ENCODE measurements at regions not wholly inside any gene's neighbourhood (a gene's known extent, or its start where the extent isn't known, plus 50 kb on each side); places are given as distances from the start of the nearest gene placed in this dataset.
A peak's percentile ranks its signal among the peaks of the same experiment; 100 is the strongest.

DNA sequence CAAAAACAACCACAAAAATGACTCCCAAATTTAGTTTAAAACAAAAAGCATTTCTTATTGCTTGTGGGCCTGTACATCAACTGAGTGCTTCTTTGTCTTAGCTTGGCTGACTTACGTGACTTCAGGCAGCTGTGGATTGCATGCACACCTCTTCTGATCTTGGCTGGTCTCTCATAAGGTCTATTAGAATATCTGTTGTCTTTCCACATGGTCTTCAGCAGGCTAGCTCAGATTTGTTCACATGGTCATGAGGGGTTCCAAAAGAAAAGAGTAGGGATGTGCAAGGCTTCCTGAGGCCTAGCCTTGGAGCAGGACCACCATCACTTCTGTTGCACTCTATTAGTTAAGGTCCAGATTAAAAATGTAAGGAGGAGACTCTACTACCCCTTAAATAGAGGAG, 120.1 kb downstream of the LRRC70 start:
- no peak for DNase-seq

DNA sequence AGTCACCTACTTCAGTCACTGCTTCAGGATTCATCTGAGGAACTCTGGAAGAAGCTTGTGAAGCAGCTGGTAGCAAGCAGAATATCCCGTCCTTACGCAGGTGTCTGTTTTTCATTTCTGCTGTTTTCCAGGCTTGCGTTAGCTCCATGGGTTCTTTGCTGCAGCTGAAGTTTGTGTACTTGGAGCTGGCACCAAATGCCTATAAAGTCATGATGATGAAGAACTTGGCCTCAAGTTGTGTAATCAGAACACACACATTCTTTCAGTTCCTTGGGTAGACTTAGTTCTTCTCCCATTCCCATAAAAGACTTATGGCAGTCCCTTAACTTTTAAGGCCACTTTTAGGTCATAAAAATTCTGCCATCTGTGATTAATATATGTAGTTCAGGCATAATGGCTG, 116.7 kb downstream of the LRRC70 start:
- no peak for DNase-seq

DNA sequence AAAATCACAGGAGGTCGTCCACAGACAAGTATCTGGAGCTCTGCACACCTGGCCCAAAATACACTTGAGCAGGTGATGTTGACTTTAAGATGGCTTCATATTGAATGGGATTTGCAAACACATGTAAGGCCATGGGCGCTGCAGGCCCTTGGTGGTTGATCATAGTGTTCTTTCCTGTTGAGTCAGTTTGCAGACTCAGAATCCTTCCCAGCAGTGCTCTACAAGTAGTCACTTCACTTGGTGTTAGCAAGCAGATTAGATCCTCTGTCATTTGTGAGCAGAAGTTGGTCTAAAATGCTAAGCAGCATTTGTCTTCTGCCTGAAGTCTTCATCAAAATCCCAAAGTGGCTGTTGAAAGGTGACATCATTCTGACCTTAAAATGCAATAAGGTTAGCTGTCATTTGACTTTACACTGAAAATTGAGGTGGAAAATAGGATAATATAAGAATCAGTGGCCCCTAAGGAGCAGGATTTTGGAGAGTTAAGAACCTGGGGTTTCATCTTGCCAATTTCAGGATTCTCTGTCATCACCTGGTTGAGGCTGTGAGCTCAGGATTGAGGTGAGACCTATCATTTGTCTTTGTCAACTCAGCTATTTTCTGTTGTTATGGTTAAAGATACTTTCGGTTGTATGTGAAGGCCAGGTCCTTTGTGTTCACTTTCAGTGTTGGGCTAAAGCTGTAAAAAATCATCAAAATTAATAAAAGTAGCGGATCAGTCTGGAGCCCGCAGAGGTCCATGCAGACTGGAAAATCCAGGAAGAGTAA, 114.5 kb downstream of the LRRC70 start:
- no peak for DNase-seq

DNA sequence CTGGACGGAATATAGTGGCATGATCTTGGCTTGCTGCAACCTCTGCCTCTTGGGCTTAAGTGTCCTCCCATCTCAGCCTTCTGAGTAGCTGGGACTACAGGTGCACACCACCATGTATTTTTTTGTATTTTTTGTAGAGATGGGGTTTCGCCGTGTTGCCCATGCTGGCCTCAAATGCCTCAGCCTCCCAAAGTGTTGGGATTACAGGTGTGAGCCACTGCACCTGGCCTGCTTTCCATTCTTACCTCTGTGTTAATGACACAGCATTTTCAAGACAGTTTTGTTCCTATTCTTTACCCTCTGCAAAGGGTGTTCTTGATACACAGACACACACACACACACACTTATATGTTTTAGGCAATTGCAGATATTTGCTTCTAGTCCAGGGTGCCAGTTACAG, 113.3 kb downstream of the LRRC70 start:
- DNase-seq: no peak

DNA sequence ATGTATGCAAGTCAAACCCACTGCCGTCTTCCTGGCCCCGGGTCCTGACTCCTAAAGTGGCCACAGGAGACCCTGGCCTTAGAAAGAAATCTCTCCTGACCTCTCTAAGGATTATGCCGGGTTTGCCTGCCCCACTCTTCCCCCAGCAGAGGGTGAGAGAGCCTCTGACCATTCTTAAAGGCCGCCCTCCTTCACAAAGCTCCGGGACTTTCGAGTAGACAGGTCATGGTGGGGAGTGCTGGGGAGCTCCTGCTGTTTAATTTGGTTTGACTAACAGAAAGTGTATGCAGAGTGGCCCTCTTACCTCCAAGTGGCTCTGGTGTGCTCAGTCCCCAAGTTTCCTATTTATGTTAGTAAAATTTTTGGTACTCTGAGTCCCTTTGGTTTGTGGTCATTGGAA, 111.8 kb downstream of the LRRC70 start:
- DNase-seq: no peak

DNA sequence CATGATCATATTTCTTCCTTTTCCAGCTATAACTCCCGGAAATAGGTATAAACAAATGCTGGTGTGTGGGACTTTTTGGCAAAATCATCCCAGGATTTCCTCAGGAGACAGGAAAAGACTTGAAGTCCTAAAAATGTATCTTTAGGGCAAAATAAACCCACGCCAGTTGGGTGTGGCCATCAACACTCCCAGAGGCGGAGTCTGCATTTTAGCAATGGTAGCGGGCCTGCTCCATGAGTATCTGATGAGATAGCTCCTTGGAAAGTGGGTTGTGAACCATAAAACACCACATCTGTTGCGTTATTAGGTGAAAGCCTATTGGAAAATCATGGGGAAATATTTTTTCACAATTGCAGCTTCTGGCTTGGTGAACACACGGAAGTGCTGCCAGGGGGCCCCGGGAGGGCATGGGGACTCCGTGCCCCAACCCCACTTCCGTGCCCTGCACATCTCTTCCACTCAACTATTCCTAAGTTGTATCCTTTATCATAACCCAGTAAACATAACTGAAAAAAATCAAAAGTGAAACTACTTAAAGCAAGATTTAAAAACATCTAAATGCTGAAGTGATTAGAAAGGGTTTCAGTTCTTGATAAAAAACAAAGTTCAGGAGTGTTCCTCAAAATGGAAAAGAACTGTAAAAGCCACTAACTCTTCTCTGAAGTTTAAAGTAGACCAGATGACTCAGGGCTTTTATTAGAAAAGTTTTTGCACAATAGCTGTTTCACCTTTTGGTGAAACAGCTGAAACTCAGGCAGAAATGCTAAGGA, 111.2 kb downstream of the LRRC70 start:
- DNase-seq: peak; percentile 34

DNA sequence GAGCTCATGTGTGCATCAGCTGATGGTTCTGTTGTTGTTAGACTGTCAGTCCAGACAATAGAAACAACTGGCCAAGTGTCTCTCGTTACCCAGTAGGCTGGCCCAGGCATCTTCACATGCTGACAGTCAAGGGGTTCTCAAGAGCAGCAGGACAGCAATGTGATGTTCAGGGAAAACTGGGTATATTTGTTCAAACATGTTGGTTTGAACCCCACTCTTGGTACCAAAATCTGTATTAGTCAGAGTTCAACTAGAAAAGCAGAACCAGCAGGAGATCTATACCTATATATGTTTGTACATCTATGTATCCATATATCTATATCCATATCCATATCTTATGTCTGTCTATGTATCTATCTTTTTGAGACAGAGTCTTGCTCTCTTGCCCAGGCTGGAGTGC, 108.1 kb downstream of the LRRC70 start:
- DNase-seq: no peak

DNA sequence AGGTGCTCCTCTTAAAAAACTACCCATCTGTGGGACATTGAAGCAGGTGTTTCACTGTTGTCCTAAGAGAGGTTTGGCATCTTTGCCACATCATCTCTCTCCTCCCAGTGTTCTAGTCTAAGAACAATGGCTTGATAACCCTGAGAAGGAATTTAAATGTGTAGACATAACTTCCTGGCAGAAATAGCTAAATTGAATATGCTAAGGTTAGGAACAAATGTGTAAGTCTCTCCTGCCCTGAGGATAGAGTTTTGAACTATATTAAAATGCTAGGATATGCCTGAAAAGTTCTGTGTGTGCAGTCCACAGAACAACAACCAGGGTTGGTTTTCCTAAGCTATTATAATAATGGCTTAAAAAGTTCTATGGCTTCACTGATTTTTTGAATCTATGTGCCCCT, 106.6 kb downstream of the LRRC70 start:
- DNase-seq: no peak

DNA sequence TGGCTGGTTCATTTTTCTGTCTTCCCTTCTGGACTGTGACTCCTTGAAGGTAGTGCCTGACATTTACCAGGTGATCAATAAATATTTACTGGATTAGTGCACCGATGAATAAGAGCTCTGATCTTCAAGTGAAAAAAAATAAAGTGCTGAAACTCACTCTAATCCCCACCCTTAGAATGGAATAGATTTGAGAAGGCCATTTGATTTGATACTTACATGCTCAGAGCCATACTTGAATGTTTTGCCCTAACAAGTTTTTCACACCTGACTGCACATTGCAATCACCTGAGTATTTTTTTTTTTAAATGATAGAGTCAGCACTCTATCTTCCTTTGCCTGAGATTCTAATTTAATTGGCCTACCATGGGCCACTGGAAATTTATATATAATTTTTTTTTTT, 105.7 kb downstream of the LRRC70 start:
- no peak for DNase-seq

DNA sequence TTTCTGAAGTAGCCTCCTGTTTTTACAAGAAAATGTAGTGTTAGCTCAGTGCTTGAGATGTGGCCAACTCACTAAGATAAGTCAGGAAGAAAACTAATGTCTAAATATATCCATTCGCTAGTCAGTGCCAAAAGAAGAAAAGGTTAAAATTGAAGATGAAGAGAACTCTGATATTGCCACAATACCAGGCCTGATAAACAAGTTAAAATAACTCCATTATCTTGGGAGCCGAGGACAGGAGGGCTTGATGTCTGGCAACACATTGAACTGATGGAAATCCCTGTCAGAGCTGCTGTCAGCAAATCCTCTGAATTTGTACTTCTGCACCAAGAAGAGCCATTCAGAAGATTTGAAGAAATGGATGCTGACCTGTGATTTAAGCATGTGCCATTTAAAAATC, 103.4 kb downstream of the LRRC70 start:
- DNase-seq: no peak

DNA sequence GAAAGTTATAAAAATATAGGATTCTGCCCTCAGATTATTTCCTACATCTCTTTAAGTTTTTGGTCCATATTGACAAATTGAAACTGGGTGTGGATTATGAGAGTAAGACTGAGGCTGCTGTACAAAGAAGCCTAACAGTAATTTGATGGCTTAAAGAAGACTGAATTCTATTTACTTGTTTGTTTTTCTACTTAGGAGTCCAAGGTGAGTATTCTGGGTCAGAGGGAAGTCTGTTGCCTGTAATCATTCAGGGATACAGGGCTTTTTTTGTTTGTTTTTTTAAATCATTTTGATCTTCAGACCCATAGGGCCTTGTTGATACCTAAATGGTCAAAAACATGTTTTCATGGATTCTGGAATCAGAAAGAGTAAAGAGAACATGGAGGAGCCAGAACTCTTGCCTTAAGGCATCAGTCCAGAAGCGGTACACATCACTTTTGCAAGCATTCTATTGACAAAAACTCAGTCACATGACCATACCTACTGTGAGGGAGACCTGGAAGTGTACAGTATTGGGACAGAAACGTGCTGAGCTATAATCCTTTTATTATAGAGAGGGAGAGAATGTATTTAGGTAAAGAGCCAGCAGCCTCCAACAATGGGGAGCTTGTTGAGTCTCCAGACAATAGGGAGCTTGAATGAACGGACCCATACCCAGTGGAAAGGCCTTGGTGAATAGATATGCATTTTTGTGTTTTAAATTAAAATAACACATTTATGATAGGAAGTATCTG, 102.7 kb downstream of the LRRC70 start:
- DNase-seq: no peak

DNA sequence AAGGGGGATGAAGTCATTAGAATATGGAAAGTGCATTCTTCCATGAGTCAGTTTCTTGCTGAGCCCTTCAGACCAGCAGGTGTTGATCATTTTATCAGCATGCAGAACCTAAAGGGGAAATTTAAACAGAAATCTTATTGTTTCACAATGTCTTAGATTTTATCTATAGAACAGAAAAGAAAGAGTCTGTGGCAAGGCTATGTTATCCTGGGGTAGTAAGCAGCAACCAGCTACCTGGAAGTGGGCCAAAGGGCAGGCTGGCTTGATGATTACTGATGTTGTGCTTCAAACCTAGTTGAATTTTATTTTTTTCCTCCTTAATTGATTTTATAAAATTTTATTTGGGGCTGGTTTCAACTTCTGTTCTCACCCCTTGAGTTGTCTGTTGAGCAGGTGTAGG, 101.5 kb downstream of the LRRC70 start:
- peak; percentile 61 for DNase-seq

Measured in hematopoietic multipotent progenitor cell treated with erythropoietin and hydrocortisone succinate and interleukin-3 and kit ligand, for 6 days (in vitro differentiated cells).